ENCODE measurements at regions not wholly inside any gene's neighbourhood (a gene's known extent, or its start where the extent isn't known, plus 50 kb on each side); places are given as distances from the start of the nearest gene placed in this dataset.

GRCh38 chr3:73255609-73256029 is 194.2 kb downstream of the EBLN2 start (continued):
- no peak for TF ChIP-seq ZNF507 (tag; conservative IDR thresholded peaks at IDR 0.05)
- no peak for TF ChIP-seq DIDO1 (tag; IDR thresholded peaks at IDR 0.05; ENCODE audit: low read depth)
- 0 out of 4 replicates have a peak, but pooled peaks of 1 of the 2 experiments have one; percentile 20 for TF ChIP-seq ARNT (IDR thresholded peaks at IDR 0.05)
- no peak for TF ChIP-seq RBM39 (optimal IDR thresholded peaks at IDR 0.05; ENCODE audit: low read depth, low read length)
- TF ChIP-seq FOXK2 (conservative IDR thresholded peaks at IDR 0.05 in 1 of 2, IDR thresholded peaks at IDR 0.05 in 1 of 2; ENCODE audit: low read depth in 2 of 2): 0 out of 4 replicates have a peak, but pooled peaks have one; percentile 17 to 32
- peak; percentile 24 for TF ChIP-seq NEUROD1 (IDR thresholded peaks at IDR 0.05; ENCODE audit: borderline replicate concordance, low read depth, low read length, partially characterized antibody)
- TF ChIP-seq BRF2 (IDR thresholded peaks at IDR 0.05; ENCODE audit: borderline replicate concordance, insufficient read depth, insufficient read length): no peak
- TF ChIP-seq OTX1 (CRISPR knock-in tag; IDR thresholded peaks at IDR 0.05): no peak
- no peak for TF ChIP-seq ZNF551 (CRISPR knock-in tag; IDR thresholded peaks at IDR 0.05)
- peak; percentile 95 for TF ChIP-seq ARID1B (IDR thresholded peaks at IDR 0.05)
- no peak for TF ChIP-seq CHD4 (IDR thresholded peaks at IDR 0.05; ENCODE audit: insufficient read depth, insufficient replicate concordance, low read depth, low read length, poor library complexity, severe bottlenecking)
- TF ChIP-seq CCAR2 (IDR thresholded peaks at IDR 0.05; ENCODE audit: low read depth, low read length): no peak
- TF ChIP-seq SNRNP70 (optimal IDR thresholded peaks at IDR 0.05; ENCODE audit: low read depth, low read length): no peak
- no peak for TF ChIP-seq KLF10 (CRISPR knock-in tag; IDR thresholded peaks at IDR 0.05)
- peak; percentile 90 for TF ChIP-seq SMARCE1 (IDR thresholded peaks at IDR 0.05)
- 0 out of 2 replicates have a peak, but pooled peaks have one; percentile 37 for TF ChIP-seq NR2C1 (IDR thresholded peaks at IDR 0.05)
- TF ChIP-seq NR2C1 (tag; IDR thresholded peaks at IDR 0.05): peak; percentile 54
- no peak for TF ChIP-seq SMC3 (conservative IDR thresholded peaks at IDR 0.05; ENCODE audit: insufficient read depth, low read depth, low read length)
- TF ChIP-seq ATF3 (IDR thresholded peaks at IDR 0.05): no peak
- no peak for TF ChIP-seq ATF3 (CRISPR knock-in tag; conservative IDR thresholded peaks at IDR 0.05)
- TF ChIP-seq PHB2 (IDR thresholded peaks at IDR 0.05; ENCODE audit: low read depth): peak; percentile 67; the same call in 1 of the 2 replicates
- TF ChIP-seq PHF20 (IDR thresholded peaks at IDR 0.05; ENCODE audit: partially characterized antibody): no peak
- no peak for TF ChIP-seq HOMEZ (CRISPR knock-in tag; IDR thresholded peaks at IDR 0.05)
- no peak for TF ChIP-seq SRSF9 (IDR thresholded peaks at IDR 0.05; ENCODE audit: borderline replicate concordance, low read depth, low read length)
- no peak for TF ChIP-seq MLLT1 (IDR thresholded peaks at IDR 0.05)
- TF ChIP-seq TAF1 (IDR thresholded peaks at IDR 0.05; ENCODE audit: control insufficient read depth, extremely low read depth, insufficient read depth, low read length, severe bottlenecking): peak; percentile 22

Data from K562 (cell line).